Neural cell (in vitro differentiated cells): ENCODE measurements at regions not wholly inside any gene's neighbourhood (a gene's known extent, or its start where the extent isn't known, plus 50 kb on each side); places are given as distances from the start of the nearest gene placed in this dataset.

ENCODE experiments used
- H2AFZ ChIP-seq: fragments of 200-600, 300-800 bp; sonication (generic), shearing (Covaris generic); 2 replicates; pipeline ENCODE4 v1.6.0; 2014; ENCODE audit warnings: low read depth, mild to moderate bottlenecking, antibody characterized with exemption, low read length, moderate library complexity
- H3F3A ChIP-seq: fragments of 200-600 bp; shearing (Covaris generic); 2 replicates; pipeline ENCODE4 v1.6.1; 2016; ENCODE audit warnings: mild to moderate bottlenecking, moderate library complexity, mixed read lengths, antibody characterized with exemption, low read length; ENCODE audit not compliant: insufficient read depth, poor library complexity, severe bottlenecking
- H3K27ac ChIP-seq: fragments of 200-600, 300-800 bp; sonication (generic), shearing (Covaris generic); 2 replicates; pipeline ENCODE4 v1.5.1; 2014; ENCODE audit warnings: mild to moderate bottlenecking, low read length, moderate library complexity
- H3K27me3 ChIP-seq: fragments of 300-800, 200-600 bp; sonication (generic), shearing (Covaris generic); 2 replicates; pipeline ENCODE4 v1.6.0; 2014; ENCODE audit warnings: mild to moderate bottlenecking, low read depth, low read length, moderate library complexity; ENCODE audit not compliant: insufficient read depth
- H3K36me3 ChIP-seq: fragments of 300-800, 200-600 bp; sonication (generic), shearing (Covaris generic); 2 replicates; pipeline ENCODE4 v1.5.1; 2014; ENCODE audit warnings: mild to moderate bottlenecking, antibody characterized with exemption, low read length, moderate library complexity; ENCODE audit not compliant: insufficient read depth
- H3K4me2 ChIP-seq: fragments of 300-800, 200-600 bp; sonication (generic), shearing (Covaris generic); 2 replicates; pipeline ENCODE4 v1.6.0; 2014; ENCODE audit warnings: mild to moderate bottlenecking, low read length
- H3K4me3 ChIP-seq: fragments of 300-800, 200-600 bp; sonication (generic), shearing (Covaris generic); 2 replicates; pipeline ENCODE4 v1.5.1; 2014; ENCODE audit warnings: mild to moderate bottlenecking, low read length, moderate library complexity
- H3K79me2 ChIP-seq: fragments of 200-600 bp; shearing (Covaris generic); replicated peaks from 2 replicates; pipeline ENCODE4 v1.6.0; 2014; ENCODE audit warnings: mild to moderate bottlenecking, low read length, moderate library complexity; ENCODE audit not compliant: insufficient read depth
- H3K9ac ChIP-seq: fragments of 300-800, 200-600 bp; sonication (generic), shearing (Covaris generic); 2 replicates; pipeline ENCODE4 v1.6.1; 2016; ENCODE audit warnings: mild to moderate bottlenecking, low read length, mixed read lengths
- H3K9me2 ChIP-seq: fragments of 200-600 bp; shearing (Covaris generic); 2 replicates; pipeline ENCODE4 v1.6.1; 2016; ENCODE audit warnings: mild to moderate bottlenecking, low read length, mixed read lengths; ENCODE audit not compliant: insufficient read depth
- H3K9me3 ChIP-seq: fragments of 200-600, 300-800 bp; sonication (generic), shearing (Covaris generic); 2 replicates; pipeline ENCODE4 v1.6.1; 2016; ENCODE audit warnings: mild to moderate bottlenecking, mixed run types, low read length, moderate library complexity, mixed read lengths
- H4K20me1 ChIP-seq: fragments of 200-600 bp; shearing (Covaris generic); 2 replicates; pipeline ENCODE4 v1.6.1; 2016; ENCODE audit warnings: mild to moderate bottlenecking, mixed run types; ENCODE audit not compliant: insufficient read depth
- EP300 ChIP-seq: fragments of 450-650 bp; conservative IDR thresholded peaks from 2 replicates; pipeline ENCODE4 v1.6.1; 2014; ENCODE audit warnings: antibody characterized with exemption, mild to moderate bottlenecking, moderate library complexity; ENCODE audit not compliant: poor library complexity, severe bottlenecking
- EZH2 ChIP-seq: fragments of 200-600, 300-800 bp; shearing (Covaris generic), sonication (generic); IDR thresholded peaks from 2 replicates; pipeline ENCODE4 v1.6.1; 2014; ENCODE audit warnings: antibody characterized with exemption, low read length, borderline replicate concordance, mild to moderate bottlenecking; ENCODE audit not compliant: insufficient read depth, poor library complexity, severe bottlenecking
- MXI1 ChIP-seq: fragments of 450-650 bp; conservative IDR thresholded peaks from 2 replicates; pipeline ENCODE4 v1.6.1; 2014; ENCODE audit warnings: antibody characterized with exemption, mild to moderate bottlenecking; ENCODE audit not compliant: poor library complexity, severe bottlenecking
- POLR2AphosphoS5 ChIP-seq: IDR thresholded peaks from 2 replicates; pipeline ENCODE4 v1.6.1; 2012
- RAD21 ChIP-seq: fragments of 450-650 bp; conservative IDR thresholded peaks from 2 replicates; pipeline ENCODE4 v1.6.1; 2014; ENCODE audit warnings: antibody characterized with exemption, mild to moderate bottlenecking, moderate library complexity
- SMC3 ChIP-seq: fragments of 450-650 bp; conservative IDR thresholded peaks from 2 replicates; pipeline ENCODE4 v1.6.1; 2014; ENCODE audit warnings: antibody characterized with exemption, mild to moderate bottlenecking, moderate library complexity; ENCODE audit not compliant: poor library complexity
- TAF1 ChIP-seq: IDR thresholded peaks from 2 replicates; pipeline ENCODE4 v1.6.1; 2012; ENCODE audit warnings: low read depth
- TF ChIP-seq, protein P1 (sequence below): fragments of 450-650 bp; IDR thresholded peaks from 2 replicates; pipeline ENCODE4 v1.5.1; 2014; ENCODE audit warnings: antibody characterized with exemption, mild to moderate bottlenecking, moderate library complexity; ENCODE audit not compliant: poor library complexity, severe bottlenecking
- TF ChIP-seq, protein P2 (sequence below): IDR thresholded peaks from 2 replicates; pipeline ENCODE4 v1.6.1; 2012; ENCODE audit warnings: borderline replicate concordance

- H3K9ac ChIP-seq: no peak overlapping the region
- no peak overlapping the region for H3K4me3 ChIP-seq
- no peak overlapping the region for H3K4me2 ChIP-seq
- no peaks in the 10 kb centered on the region for H3K9me3 ChIP-seq
- H3K27ac ChIP-seq: no peak overlapping the region
- H3K9me2 ChIP-seq: no peaks in the 10 kb centered on the region
- H3K36me3 ChIP-seq: no peaks in the 10 kb centered on the region
- TF ChIP-seq, protein P1, sequence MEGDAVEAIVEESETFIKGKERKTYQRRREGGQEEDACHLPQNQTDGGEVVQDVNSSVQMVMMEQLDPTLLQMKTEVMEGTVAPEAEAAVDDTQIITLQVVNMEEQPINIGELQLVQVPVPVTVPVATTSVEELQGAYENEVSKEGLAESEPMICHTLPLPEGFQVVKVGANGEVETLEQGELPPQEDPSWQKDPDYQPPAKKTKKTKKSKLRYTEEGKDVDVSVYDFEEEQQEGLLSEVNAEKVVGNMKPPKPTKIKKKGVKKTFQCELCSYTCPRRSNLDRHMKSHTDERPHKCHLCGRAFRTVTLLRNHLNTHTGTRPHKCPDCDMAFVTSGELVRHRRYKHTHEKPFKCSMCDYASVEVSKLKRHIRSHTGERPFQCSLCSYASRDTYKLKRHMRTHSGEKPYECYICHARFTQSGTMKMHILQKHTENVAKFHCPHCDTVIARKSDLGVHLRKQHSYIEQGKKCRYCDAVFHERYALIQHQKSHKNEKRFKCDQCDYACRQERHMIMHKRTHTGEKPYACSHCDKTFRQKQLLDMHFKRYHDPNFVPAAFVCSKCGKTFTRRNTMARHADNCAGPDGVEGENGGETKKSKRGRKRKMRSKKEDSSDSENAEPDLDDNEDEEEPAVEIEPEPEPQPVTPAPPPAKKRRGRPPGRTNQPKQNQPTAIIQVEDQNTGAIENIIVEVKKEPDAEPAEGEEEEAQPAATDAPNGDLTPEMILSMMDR: no peak
- TF ChIP-seq RAD21 (no peak), SMC3 (no peak), POLR2AphosphoS5 (no peak), EZH2 (no peak), MXI1 (no peak), EP300 (no peak), TAF1 (no peak)
- TF ChIP-seq, protein P2, sequence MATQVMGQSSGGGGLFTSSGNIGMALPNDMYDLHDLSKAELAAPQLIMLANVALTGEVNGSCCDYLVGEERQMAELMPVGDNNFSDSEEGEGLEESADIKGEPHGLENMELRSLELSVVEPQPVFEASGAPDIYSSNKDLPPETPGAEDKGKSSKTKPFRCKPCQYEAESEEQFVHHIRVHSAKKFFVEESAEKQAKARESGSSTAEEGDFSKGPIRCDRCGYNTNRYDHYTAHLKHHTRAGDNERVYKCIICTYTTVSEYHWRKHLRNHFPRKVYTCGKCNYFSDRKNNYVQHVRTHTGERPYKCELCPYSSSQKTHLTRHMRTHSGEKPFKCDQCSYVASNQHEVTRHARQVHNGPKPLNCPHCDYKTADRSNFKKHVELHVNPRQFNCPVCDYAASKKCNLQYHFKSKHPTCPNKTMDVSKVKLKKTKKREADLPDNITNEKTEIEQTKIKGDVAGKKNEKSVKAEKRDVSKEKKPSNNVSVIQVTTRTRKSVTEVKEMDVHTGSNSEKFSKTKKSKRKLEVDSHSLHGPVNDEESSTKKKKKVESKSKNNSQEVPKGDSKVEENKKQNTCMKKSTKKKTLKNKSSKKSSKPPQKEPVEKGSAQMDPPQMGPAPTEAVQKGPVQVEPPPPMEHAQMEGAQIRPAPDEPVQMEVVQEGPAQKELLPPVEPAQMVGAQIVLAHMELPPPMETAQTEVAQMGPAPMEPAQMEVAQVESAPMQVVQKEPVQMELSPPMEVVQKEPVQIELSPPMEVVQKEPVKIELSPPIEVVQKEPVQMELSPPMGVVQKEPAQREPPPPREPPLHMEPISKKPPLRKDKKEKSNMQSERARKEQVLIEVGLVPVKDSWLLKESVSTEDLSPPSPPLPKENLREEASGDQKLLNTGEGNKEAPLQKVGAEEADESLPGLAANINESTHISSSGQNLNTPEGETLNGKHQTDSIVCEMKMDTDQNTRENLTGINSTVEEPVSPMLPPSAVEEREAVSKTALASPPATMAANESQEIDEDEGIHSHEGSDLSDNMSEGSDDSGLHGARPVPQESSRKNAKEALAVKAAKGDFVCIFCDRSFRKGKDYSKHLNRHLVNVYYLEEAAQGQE: no peak
- H3F3A ChIP-seq: no peaks in the 10 kb centered on the region
- H3K79me2 ChIP-seq: no peaks in the 10 kb centered on the region
- H4K20me1 ChIP-seq: no peaks in the 10 kb centered on the region
- no peaks in the 10 kb centered on the region for H3K27me3 ChIP-seq
- no peak overlapping the region for H2AFZ ChIP-seq
These were observed 310.0 kb downstream of the IPO8 start for GRCh38 chr12:30385706-30386105.

GRCh38 chr12:30384976-30385375 lies 310.7 kb downstream of the IPO8 start:
- Histone ChIP-seq H3K4me2 (no peak overlapping the region), H3K27ac (no peak overlapping the region), H3K9me2 (no peaks in the 10 kb centered on the region), H3K79me2 (no peaks in the 10 kb centered on the region), H4K20me1 (no peaks in the 10 kb centered on the region), H3K9me3 (no peaks in the 10 kb centered on the region), H3K9ac (no peak overlapping the region), H3K27me3 (no peaks in the 10 kb centered on the region), H3K4me3 (no peak overlapping the region), H3F3A (no peaks in the 10 kb centered on the region), H2AFZ (no peak overlapping the region), H3K36me3 (no peaks in the 10 kb centered on the region)
- TF ChIP-seq TAF1: no peak
- TF ChIP-seq MXI1: no peak

DNA sequence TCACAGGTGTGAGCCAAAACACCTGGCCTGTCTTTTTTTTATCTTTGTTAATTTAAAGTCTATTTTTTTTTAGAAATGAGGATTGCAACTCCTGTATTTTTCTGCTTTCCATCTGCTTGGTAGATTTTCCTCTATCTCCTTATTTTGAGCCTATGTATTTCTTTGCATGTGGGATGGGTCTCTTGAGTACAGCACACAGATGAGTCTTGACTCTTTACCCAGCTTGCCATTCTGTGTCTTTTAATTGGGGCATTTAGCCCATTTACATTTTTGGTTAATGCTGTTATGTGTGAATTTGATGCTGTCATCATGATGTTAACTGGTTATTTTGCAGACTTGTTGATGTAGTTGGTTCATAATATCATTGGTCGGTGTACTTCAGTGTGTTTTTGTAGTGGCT lies 317.4 kb downstream of the IPO8 start:
- Histone ChIP-seq H3K4me2 (no peak overlapping the region), H3K9ac (no peak overlapping the region), H3K9me2 (no peaks in the 10 kb centered on the region), H3K9me3 (peaks cover 2% of the 10 kb centered on the region), H3K27ac (no peak overlapping the region), H3K4me3 (no peak overlapping the region), H3K79me2 (no peaks in the 10 kb centered on the region), H4K20me1 (no peaks in the 10 kb centered on the region), H3K36me3 (no peaks in the 10 kb centered on the region), H3K27me3 (no peaks in the 10 kb centered on the region), H2AFZ (no peak overlapping the region), H3F3A (no peaks in the 10 kb centered on the region)
- TF ChIP-seq EP300 (no peak), EZH2 (no peak), SMC3 (no peak), RAD21 (no peak), POLR2AphosphoS5 (no peak), TAF1 (no peak), MXI1 (no peak)
- TF ChIP-seq, protein P1: no peak
- TF ChIP-seq, protein P2: no peak
